ENCODE measurements at regions not wholly inside any gene's neighbourhood (a gene's known extent, or its start where the extent isn't known, plus 50 kb on each side); places are given as distances from the start of the nearest gene placed in this dataset.

- Histone ChIP-seq H3K9me3 (no peaks in the 10 kb centered on the region), H3K4me3 (no peak overlapping the region), H3K4me1 (no peaks in the 10 kb centered on the region), H3K36me3 (no peaks in the 10 kb centered on the region), H3K27ac (no peak overlapping the region), H3K27me3 (no peaks in the 10 kb centered on the region)
- no peak for DNase-seq
- no peak for TF ChIP-seq CTCF (IDR thresholded peaks at IDR 0.05)
- intact Hi-C loops (cut with DNase I; ENCODE audit: low total_unique reads), result no loop called here
Observed at GRCh38 chr13:105936816-105937215, 598.6 kb downstream of the EFNB2 start.

DNA sequence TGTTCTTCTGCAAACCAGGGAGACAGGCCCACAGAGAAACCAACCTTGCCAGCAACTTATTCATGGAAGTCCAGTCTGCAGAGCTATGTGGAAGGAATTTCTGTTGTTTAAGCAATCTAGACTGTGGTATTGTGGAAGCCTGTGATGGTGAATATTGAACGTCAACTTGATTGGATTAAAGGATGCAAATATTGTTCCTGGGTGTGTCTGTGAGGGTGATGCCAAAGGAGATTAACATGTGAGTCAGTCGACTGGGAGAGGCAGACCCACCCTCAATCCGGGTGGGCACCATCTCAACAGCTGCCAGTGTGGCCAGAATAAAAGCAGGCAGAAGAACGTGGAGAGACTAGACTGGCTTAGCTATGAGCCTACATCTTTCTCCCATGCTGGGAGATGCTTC, 606.0 kb downstream of the EFNB2 start:
- H3K4me1 ChIP-seq, result no peaks in the 10 kb centered on the region
- no peaks in the 10 kb centered on the region for H3K9me3 ChIP-seq
- no peak for DNase-seq
- TF ChIP-seq CTCF (IDR thresholded peaks at IDR 0.05), result no peak
- H3K27me3 ChIP-seq, result no peaks in the 10 kb centered on the region
- no peaks in the 10 kb centered on the region for H3K36me3 ChIP-seq
- intact Hi-C loops (cut with DNase I; ENCODE audit: low total_unique reads), result no loop called here
- H3K27ac ChIP-seq, result no peak overlapping the region
- no peak overlapping the region for H3K4me3 ChIP-seq

DNA sequence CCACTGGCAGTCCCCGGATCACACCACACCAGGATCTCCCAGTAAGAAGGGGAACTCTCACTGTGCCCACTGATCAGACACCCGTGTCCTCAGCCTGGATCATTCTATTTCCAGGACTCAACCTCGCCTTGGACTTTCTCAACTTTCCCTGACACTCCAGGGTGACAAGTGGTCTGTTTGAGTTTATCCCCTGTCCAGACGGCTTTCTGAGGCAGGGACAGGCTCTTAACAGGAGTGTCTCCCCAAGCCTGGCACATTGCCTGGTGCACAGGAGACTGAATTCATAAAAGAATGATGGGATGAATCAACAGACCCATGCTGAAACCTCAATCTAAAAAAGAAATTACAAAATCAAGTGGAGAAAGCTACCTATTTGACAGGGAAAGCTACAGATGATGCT, 606.6 kb downstream of the EFNB2 start:
- Histone ChIP-seq H3K27me3 (no peaks in the 10 kb centered on the region), H3K4me3 (no peak overlapping the region), H3K4me1 (no peaks in the 10 kb centered on the region), H3K9me3 (no peaks in the 10 kb centered on the region), H3K36me3 (no peaks in the 10 kb centered on the region), H3K27ac (no peak overlapping the region)
- intact Hi-C loops (cut with DNase I; ENCODE audit: low total_unique reads), result no loop called here
- DNase-seq, result no peak
- TF ChIP-seq CTCF (IDR thresholded peaks at IDR 0.05), result no peak

- no peaks in the 10 kb centered on the region for H3K27me3 ChIP-seq
- H3K36me3 ChIP-seq, result no peaks in the 10 kb centered on the region
- H3K4me1 ChIP-seq, result no peaks in the 10 kb centered on the region
- no peak overlapping the region for H3K27ac ChIP-seq
- no peak for DNase-seq
- no peak for TF ChIP-seq CTCF (IDR thresholded peaks at IDR 0.05)
- H3K9me3 ChIP-seq, result no peaks in the 10 kb centered on the region
- intact Hi-C loops (cut with DNase I; ENCODE audit: low total_unique reads), result no loop called here
- no peak overlapping the region for H3K4me3 ChIP-seq
Observed at GRCh38 chr13:105928048-105928447, 607.4 kb downstream of the EFNB2 start.

DNA sequence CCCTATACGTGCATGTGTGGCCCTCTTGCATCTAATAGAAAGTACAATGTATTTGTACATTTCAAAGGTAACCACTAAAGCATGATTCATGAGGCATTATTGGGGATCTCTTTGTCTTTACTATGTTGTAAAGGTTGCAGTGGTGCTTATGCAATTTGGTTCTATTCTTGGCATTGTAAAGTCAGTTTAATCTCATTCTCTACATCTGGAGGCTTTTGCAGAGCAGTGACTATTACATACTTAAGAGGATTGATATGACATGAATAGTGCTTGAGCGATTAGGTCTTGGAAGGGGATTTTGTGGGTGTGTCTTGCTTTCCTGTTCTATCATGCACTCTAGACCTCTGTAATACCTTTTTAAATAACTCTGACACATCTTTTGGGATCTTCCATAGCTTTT, 610.0 kb downstream of the EFNB2 start:
- H3K4me3 ChIP-seq, result no peak overlapping the region
- DNase-seq, result no peak
- TF ChIP-seq CTCF (IDR thresholded peaks at IDR 0.05), result no peak
- no peaks in the 10 kb centered on the region for H3K27me3 ChIP-seq
- H3K9me3 ChIP-seq, result no peaks in the 10 kb centered on the region
- H3K27ac ChIP-seq, result no peak overlapping the region
- intact Hi-C loops (cut with DNase I; ENCODE audit: low total_unique reads), result no loop called here
- H3K36me3 ChIP-seq, result no peaks in the 10 kb centered on the region
- no peaks in the 10 kb centered on the region for H3K4me1 ChIP-seq

GRCh38 chr13:105921711-105922110, 613.8 kb downstream of the EFNB2 start:
- Histone ChIP-seq H3K9me3 (no peaks in the 10 kb centered on the region), H3K4me3 (no peak overlapping the region), H3K27ac (no peak overlapping the region), H3K4me1 (no peaks in the 10 kb centered on the region), H3K27me3 (no peaks in the 10 kb centered on the region), H3K36me3 (no peaks in the 10 kb centered on the region)
- DNase-seq, result no peak
- intact Hi-C loops (cut with DNase I; ENCODE audit: low total_unique reads), result no loop called here
- no peak for TF ChIP-seq CTCF (IDR thresholded peaks at IDR 0.05)
